B cell (primary cell): ENCODE measurements at regions not wholly inside any gene's neighbourhood (a gene's known extent, or its start where the extent isn't known, plus 50 kb on each side); places are given as distances from the start of the nearest gene placed in this dataset. TPM values are rescaled to one million over a fixed set of nuclear protein-coding genes. Genes with fewer than 3 reads are reported as not detected.

Source experiments
- ATAC-seq: fragments of 200-7000 bp; cut with Tn5 transposase; one replicate; pipeline ENCODE4 v1.10.0; 2021; ENCODE audit warnings: low read depth, mild to moderate bottlenecking, moderate number of reproducible peaks, moderate library complexity
- CTCF ChIA-PET: fragments of 350-600 bp; sonication (Branson Sonifier 250); formaldehyde crosslinking; loops from one replicate; lab custom pipeline; 2021; ENCODE audit warnings: antibody characterized with exemption, inconsistent platforms; lab: Charles Lee
- POLR2A ChIA-PET: fragments of 350-600 bp; sonication (Branson Sonifier 250); formaldehyde crosslinking; loops from one replicate; lab custom pipeline; 2021; ENCODE audit warnings: antibody characterized with exemption; lab: Charles Lee
- DNase-seq: peaks from one replicate; pipeline ENCODE4 v3.0.0; 2013
- H2AFZ ChIP-seq: 2 replicates; pipeline ENCODE4 v1.6.1; 2012; ENCODE audit warnings: mild to moderate bottlenecking, low read depth, low read length; ENCODE audit not compliant: insufficient read depth, poor library complexity, severe bottlenecking
- H3K27ac ChIP-seq, 2 donors: 1 replicate in 1 of 2; 2 replicates in 1 of 2; pipeline ENCODE4 v1.5.1; 2012 to 2013; ENCODE audit warnings: low read length in 2 of 2, mild to moderate bottlenecking in 2 of 2, moderate library complexity in 1 of 2
- H3K27me3 ChIP-seq, 4 experiments: fragments of 200-600 bp in 1 of 4; sonication (generic) in 1 of 4; replicated peaks in 1 of 4; 1 replicate in 2 of 4; 2 replicates in 2 of 4; pipeline versions ENCODE4 v1.6.1 to v1.7.0; 2013 to 2016; ENCODE audit warnings: low read length in 3 of 4, mild to moderate bottlenecking in 2 of 4, mixed read lengths in 1 of 4, moderate library complexity in 1 of 4; ENCODE audit not compliant: insufficient read depth in 4 of 4, control insufficient read depth in 3 of 4; ENCODE audit errors: control extremely low read depth in 1 of 4
- H3K36me3 ChIP-seq, 2 experiments: replicated peaks in 1 of 2; 1 replicate in 1 of 2; 2 replicates in 1 of 2; pipeline versions ENCODE4 v1.6.1 to v1.7.1; 2013; ENCODE audit warnings: low read length in 1 of 2; ENCODE audit not compliant: insufficient read depth in 2 of 2, control insufficient read depth in 1 of 2; ENCODE audit errors: control extremely low read depth in 1 of 2, extremely low read depth in 1 of 2
- H3K4me1 ChIP-seq, 2 donors: fragments of 200-600 bp in 1 of 2; sonication (generic) in 1 of 2; 1 replicate in 1 of 2; 2 replicates in 1 of 2; pipeline versions ENCODE4 v1.5.1 to v1.6.1; 2013 to 2017; ENCODE audit warnings: low read length in 2 of 2; ENCODE audit not compliant: control insufficient read depth in 2 of 2, insufficient read depth in 2 of 2
- H3K4me2 ChIP-seq: replicated peaks from 2 replicates; pipeline ENCODE3; 2012; ENCODE audit warnings: mild to moderate bottlenecking, low read depth, low read length; ENCODE audit not compliant: poor library complexity, severe bottlenecking
- H3K4me3 ChIP-seq, 5 experiments: fragments of 200-600 bp in 1 of 5; sonication (generic) in 1 of 5; 1 replicate in 3 of 5; 2 replicates in 2 of 5; pipeline versions ENCODE4 v1.5.1 to v1.7.0; 2011 to 2016; ENCODE audit warnings: low read length in 4 of 5, mild to moderate bottlenecking in 4 of 5, low read depth in 2 of 5, control low read depth in 1 of 5, moderate library complexity in 1 of 5; ENCODE audit not compliant: insufficient read depth in 1 of 5; ENCODE audit errors: control extremely low read depth in 1 of 5, extremely low read depth in 1 of 5
- H3K79me2 ChIP-seq: fragments of 200-600 bp; sonication (generic); one replicate; pipeline ENCODE4 v1.6.0; 2016; ENCODE audit warnings: low read length; ENCODE audit not compliant: control insufficient read depth, insufficient read depth
- H3K9ac ChIP-seq: fragments of 200-600 bp; sonication (generic); 2 replicates; pipeline ENCODE4 v1.6.1; 2017; ENCODE audit warnings: mild to moderate bottlenecking, low read length, moderate library complexity
- H3K9me3 ChIP-seq, 3 donors: one replicate each; pipeline versions ENCODE4 v1.6.1 to v1.7.1; 2013; ENCODE audit warnings: low read length in 2 of 3; ENCODE audit not compliant: control insufficient read depth in 2 of 3, insufficient read depth in 1 of 3; ENCODE audit errors: control extremely low read depth in 1 of 3
- H4K20me1 ChIP-seq: 2 replicates; pipeline ENCODE4 v1.6.0; 2012; ENCODE audit warnings: mild to moderate bottlenecking, low read length; ENCODE audit not compliant: insufficient read depth, control insufficient read depth, poor library complexity, severe bottlenecking
- H3K27ac Mint-ChIP-seq: one replicate; pipeline ENCODE4 v1.8.0; 2021; ENCODE audit warnings: mixed read lengths
- H3K27me3 Mint-ChIP-seq: one replicate; pipeline ENCODE4 v1.8.0; 2021; ENCODE audit warnings: mixed read lengths
- H3K4me1 Mint-ChIP-seq: one replicate; pipeline ENCODE4 v1.8.0; 2021; ENCODE audit warnings: mixed read lengths
- H3K4me3 Mint-ChIP-seq: one replicate; pipeline ENCODE4 v1.8.0; 2021; ENCODE audit warnings: mixed read lengths
- H3K9me3 Mint-ChIP-seq: one replicate; pipeline ENCODE4 v1.8.0; 2022; ENCODE audit warnings: mixed read lengths; ENCODE audit not compliant: insufficient read depth
- CTCF ChIP-seq: fragments of 200-600 bp; IDR thresholded peaks from one replicate; pipeline ENCODE4 v1.8.0; 2022; ENCODE audit warnings: antibody characterized with exemption, mild to moderate bottlenecking
- EZH2 ChIP-seq: IDR thresholded peaks from 2 replicates; pipeline ENCODE4 v1.6.1; 2012; ENCODE audit warnings: borderline replicate concordance, low read depth, mild to moderate bottlenecking, moderate library complexity, low read length; ENCODE audit not compliant: insufficient read depth, poor library complexity, severe bottlenecking
- WGBS: methylation state at CpG from one replicate; pipeline ENCODE4 v1.1.5; 2013; ENCODE audit warnings: missing lambda C conversion rate; ENCODE audit not compliant: insufficient coverage; 5-methylcytosine and 5-hydroxymethylcytosine counted together
- intact Hi-C: fragments of 100-400 bp; cut with micrococcal nuclease; formaldehyde crosslinking; loops from one replicate; pipeline ENCODE4 v1.10.0; 2022
- small RNA-seq: library from RNA; depleted of rRNA; stranded (forward); fragments of <200 nt; gene quantifications from one replicate; pipeline ENCODE3, GENCODE V24; 2012; ENCODE audit warnings: low replicate concordance, low read depth; ENCODE audit not compliant: insufficient read length

- no peaks in the 10 kb centered on the region for H3K4me1 Mint-ChIP-seq
- Histone ChIP-seq H3K36me3 (no peaks in the 10 kb centered on the region), H3K9me3 (no peaks in the 10 kb centered on the region), H3K9ac (no peak overlapping the region), H3K4me1 (no peaks in the 10 kb centered on the region), H3K27ac (no peak overlapping the region), H3K27me3 (no peaks in the 10 kb centered on the region), H2AFZ (no peak overlapping the region), H4K20me1 (no peaks in the 10 kb centered on the region), H3K4me3 (no peak overlapping the region), H3K4me2 (no peak overlapping the region), H3K79me2 (no peaks in the 10 kb centered on the region)
- no peak overlapping the region for H3K4me3 Mint-ChIP-seq
- ChIA-PET POLR2A (no interaction called here), CTCF (no interaction called here)
- TF ChIP-seq CTCF (no peak), EZH2 (no peak)
- peaks cover 6% of the 10 kb centered on the region for H3K9me3 Mint-ChIP-seq
- no CpG with 5 or more reads among the region's 1 CpG for WGBS
- intact Hi-C loops, result no loop called here
- H3K27ac Mint-ChIP-seq, result no peak overlapping the region
- ATAC-seq, result no peak
- no peak for DNase-seq
- no peaks in the 10 kb centered on the region for H3K27me3 Mint-ChIP-seq
Measured at GRCh38 chr6:54787825-54788224, 58.7 kb upstream of the FAM83B start.

Small RNA genes in the stretch of these regions (small RNA-seq; reads per million reads assigned to genes)
- gene RNU6-1023P, result not detected
